ENCODE measurements at regions not wholly inside any gene's neighbourhood (a gene's known extent, or its start where the extent isn't known, plus 50 kb on each side); places are given as distances from the start of the nearest gene placed in this dataset.

DNA sequence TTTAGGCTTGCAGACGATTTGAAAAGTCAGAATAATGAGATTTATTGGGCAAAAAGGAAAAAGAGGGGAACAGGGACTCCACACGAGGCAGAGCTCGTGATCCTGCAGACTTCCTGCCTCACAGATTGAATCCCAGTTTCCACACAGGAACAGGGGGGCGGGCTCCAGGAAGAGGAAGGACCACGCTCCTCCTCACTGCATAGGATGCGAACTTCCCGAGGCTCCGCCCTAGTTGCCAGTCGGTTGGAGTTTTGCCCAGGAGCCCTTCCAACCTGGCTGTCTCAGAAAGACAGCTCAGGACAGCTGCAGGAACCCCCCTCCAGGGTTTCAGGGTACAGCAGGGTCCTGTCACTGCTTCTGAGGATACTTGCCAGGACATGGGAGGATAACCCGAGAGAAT is 488.3 kb upstream of the ADARB2 start:
- no peak overlapping the region for H3K4me2 ChIP-seq (ENCODE audit: low read length)
- TF ChIP-seq EZH2phosphoT487 (IDR thresholded peaks at IDR 0.05; ENCODE audit: borderline replicate concordance, low read depth, low read length) = no peak
- TF ChIP-seq, protein P1, sequence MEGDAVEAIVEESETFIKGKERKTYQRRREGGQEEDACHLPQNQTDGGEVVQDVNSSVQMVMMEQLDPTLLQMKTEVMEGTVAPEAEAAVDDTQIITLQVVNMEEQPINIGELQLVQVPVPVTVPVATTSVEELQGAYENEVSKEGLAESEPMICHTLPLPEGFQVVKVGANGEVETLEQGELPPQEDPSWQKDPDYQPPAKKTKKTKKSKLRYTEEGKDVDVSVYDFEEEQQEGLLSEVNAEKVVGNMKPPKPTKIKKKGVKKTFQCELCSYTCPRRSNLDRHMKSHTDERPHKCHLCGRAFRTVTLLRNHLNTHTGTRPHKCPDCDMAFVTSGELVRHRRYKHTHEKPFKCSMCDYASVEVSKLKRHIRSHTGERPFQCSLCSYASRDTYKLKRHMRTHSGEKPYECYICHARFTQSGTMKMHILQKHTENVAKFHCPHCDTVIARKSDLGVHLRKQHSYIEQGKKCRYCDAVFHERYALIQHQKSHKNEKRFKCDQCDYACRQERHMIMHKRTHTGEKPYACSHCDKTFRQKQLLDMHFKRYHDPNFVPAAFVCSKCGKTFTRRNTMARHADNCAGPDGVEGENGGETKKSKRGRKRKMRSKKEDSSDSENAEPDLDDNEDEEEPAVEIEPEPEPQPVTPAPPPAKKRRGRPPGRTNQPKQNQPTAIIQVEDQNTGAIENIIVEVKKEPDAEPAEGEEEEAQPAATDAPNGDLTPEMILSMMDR (conservative IDR thresholded peaks at IDR 0.05; ENCODE audit: low read length) = no peak
- H2AFZ ChIP-seq (ENCODE audit: low read length) = no peak overlapping the region
- ChIA-PET CTCF (ENCODE audit: unreplicated experiment) (no interaction called here), POLR2A (no interaction called here)
- no peaks in the 10 kb centered on the region for H3K9me3 ChIP-seq (ENCODE audit: low read length)
- H3K4me1 ChIP-seq (ENCODE audit: insufficient read depth, low read length, poor library complexity, severe bottlenecking) = no peaks in the 10 kb centered on the region
- no peak overlapping the region for H3K4me3 ChIP-seq (ENCODE audit: low read depth, low read length, poor library complexity, severe bottlenecking)
- no peak overlapping the region for H3K27ac ChIP-seq (ENCODE audit: low read depth, low read length, poor library complexity, severe bottlenecking)
- H3K79me2 ChIP-seq (ENCODE audit: insufficient read depth, low read depth, low read length) = no peaks in the 10 kb centered on the region
- BruUV-seq (replicated peaks) = no TSS peak
- H3K36me3 ChIP-seq (ENCODE audit: insufficient read depth, low read length) = no peaks in the 10 kb centered on the region
- no peaks in the 10 kb centered on the region for H3K9me2 ChIP-seq (ENCODE audit: insufficient read depth, low read length)
- no peak for DNase-seq (ENCODE audit: low spot score)
- intact Hi-C loops (cut with micrococcal nuclease; ENCODE audit: unreplicated experiment) = loop anchor here (2.0 kb wide), 1 partner anchor 61 kb away; no protein-coding TSS in a partner anchor
- no peaks in the 10 kb centered on the region for H4K20me1 ChIP-seq (ENCODE audit: insufficient read depth, low read length)

GRCh38 chr10:2223548-2224320 is 486.4 kb upstream of the ADARB2 start:
- no peaks in the 10 kb centered on the region for H3K9me3 ChIP-seq (ENCODE audit: low read length)
- BruUV-seq (replicated peaks) = no TSS peak
- CTCF ChIA-PET (ENCODE audit: unreplicated experiment) = no interaction called here

DNA sequence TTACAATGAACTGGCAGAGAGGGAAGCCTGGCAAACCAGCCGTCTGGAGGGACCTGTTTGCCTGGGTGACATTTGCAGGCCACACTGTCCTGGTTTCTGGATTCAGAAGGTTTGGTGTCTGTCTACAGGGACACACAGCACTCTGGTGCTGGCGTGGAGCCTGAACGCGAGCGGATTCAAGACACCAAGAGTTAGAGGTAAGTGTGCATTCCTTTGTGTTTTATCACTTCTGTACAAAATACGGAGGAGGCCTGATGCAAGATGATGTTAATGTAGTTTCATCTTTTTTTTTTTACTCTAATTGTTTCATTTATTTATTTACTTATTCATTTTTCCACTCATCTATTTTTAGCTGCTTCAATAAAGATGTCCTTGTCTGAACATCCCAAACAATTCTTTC is 485.3 kb upstream of the ADARB2 start:
- Histone ChIP-seq H3K9me2 (ENCODE audit: insufficient read depth, low read length) (no peaks in the 10 kb centered on the region), H2AFZ (ENCODE audit: low read length) (no peak overlapping the region), H3K79me2 (ENCODE audit: insufficient read depth, low read depth, low read length) (no peaks in the 10 kb centered on the region), H3K27ac (ENCODE audit: low read depth, low read length, poor library complexity, severe bottlenecking) (no peak overlapping the region), H3K4me1 (ENCODE audit: insufficient read depth, low read length, poor library complexity, severe bottlenecking) (no peaks in the 10 kb centered on the region), H3K36me3 (ENCODE audit: insufficient read depth, low read length) (no peaks in the 10 kb centered on the region), H3K4me2 (ENCODE audit: low read length) (no peak overlapping the region), H3K9me3 (ENCODE audit: low read length) (no peaks in the 10 kb centered on the region), H4K20me1 (ENCODE audit: insufficient read depth, low read length) (no peaks in the 10 kb centered on the region), H3K4me3 (ENCODE audit: low read depth, low read length, poor library complexity, severe bottlenecking) (no peak overlapping the region)
- ChIA-PET POLR2A (interaction anchor here (0.7 kb wide), 1 partner anchor 24 kb away, joined by 3 read pairs; no protein-coding TSS in a partner anchor), CTCF (ENCODE audit: unreplicated experiment) (no interaction called here)
- intact Hi-C loops (cut with micrococcal nuclease; ENCODE audit: unreplicated experiment) = no loop called here
- TF ChIP-seq, protein P1 (conservative IDR thresholded peaks at IDR 0.05; ENCODE audit: low read length) = no peak
- TF ChIP-seq EZH2phosphoT487 (IDR thresholded peaks at IDR 0.05; ENCODE audit: borderline replicate concordance, low read depth, low read length) = no peak
- BruUV-seq (replicated peaks) = no TSS peak
- DNase-seq (ENCODE audit: low spot score) = no peak

More at GRCh38 chr10:2223548-2224320, 486.4 kb upstream of the ADARB2 start:
- H3K9me2 ChIP-seq (ENCODE audit: insufficient read depth, low read length) = no peaks in the 10 kb centered on the region
- no peaks in the 10 kb centered on the region for H4K20me1 ChIP-seq (ENCODE audit: insufficient read depth, low read length)
- H3K4me2 ChIP-seq (ENCODE audit: low read length) = no peak overlapping the region
- no peak overlapping the region for H3K27ac ChIP-seq (ENCODE audit: low read depth, low read length, poor library complexity, severe bottlenecking)
- H3K4me3 ChIP-seq (ENCODE audit: low read depth, low read length, poor library complexity, severe bottlenecking) = no peak overlapping the region
- no peaks in the 10 kb centered on the region for H3K4me1 ChIP-seq (ENCODE audit: insufficient read depth, low read length, poor library complexity, severe bottlenecking)
- POLR2A ChIA-PET = interaction anchor here (0.7 to 0.8 kb wide), 2 partner anchors 12 to 29 kb away, joined by 3 read pairs; no protein-coding TSS in a partner anchor
- no peak for DNase-seq (ENCODE audit: low spot score)
- no peaks in the 10 kb centered on the region for H3K79me2 ChIP-seq (ENCODE audit: insufficient read depth, low read depth, low read length)
- no peaks in the 10 kb centered on the region for H3K36me3 ChIP-seq (ENCODE audit: insufficient read depth, low read length)
- TF ChIP-seq EZH2phosphoT487 (IDR thresholded peaks at IDR 0.05; ENCODE audit: borderline replicate concordance, low read depth, low read length) = no peak
- intact Hi-C loops (cut with micrococcal nuclease; ENCODE audit: unreplicated experiment) = no loop called here
- H2AFZ ChIP-seq (ENCODE audit: low read length) = no peak overlapping the region
